ENCODE measurements at regions not wholly inside any gene's neighbourhood (a gene's known extent, or its start where the extent isn't known, plus 50 kb on each side); places are given as distances from the start of the nearest gene placed in this dataset.

DNA sequence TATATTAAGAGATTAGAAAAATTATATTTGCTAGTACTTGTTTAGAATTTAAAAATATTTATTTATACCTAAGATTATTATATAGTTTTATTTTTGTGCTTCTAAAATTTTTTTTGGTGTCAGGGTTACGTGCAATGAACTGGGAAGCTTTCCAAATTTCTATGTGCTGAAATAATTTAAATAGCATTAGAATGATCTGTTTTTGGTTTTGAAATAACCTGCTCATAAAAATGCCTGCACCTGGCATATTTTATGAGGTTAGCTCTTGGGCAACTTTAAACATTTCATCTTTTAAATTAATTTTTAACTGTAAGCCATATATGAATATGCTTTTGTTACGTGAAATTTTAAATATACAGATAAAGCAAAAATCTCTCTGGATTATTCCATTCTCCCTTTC is 482.5 kb downstream of the GLRX3 start:
- Histone ChIP-seq H3K4me1 (ENCODE audit: control insufficient read depth, insufficient read depth, low read length) (no peaks in the 10 kb centered on the region), H3K27ac (ENCODE audit: low read length) (no peak overlapping the region), H3K4me3 (ENCODE audit: low read depth in 2 of 2, low read length in 2 of 2) (no peak overlapping the region), H3K27me3 (ENCODE audit: control insufficient read depth, insufficient read depth, low read length) (peaks cover 2% of the 10 kb centered on the region; the same call in 1 of the 2 replicates), H3K36me3 (ENCODE audit: control insufficient read depth, insufficient read depth, low read length) (no peaks in the 10 kb centered on the region), H3K9me3 (ENCODE audit: control insufficient read depth, insufficient read depth, low read depth, low read length) (no peaks in the 10 kb centered on the region)
- BruUV-seq (replicated peaks) = no TSS peak
- TF ChIP-seq POLR2AphosphoS5 (IDR thresholded peaks at IDR 0.05; ENCODE audit: low read depth, low read length) (no peak), CTCF (IDR thresholded peaks at IDR 0.05) (no peak), REST (IDR thresholded peaks at IDR 0.05; ENCODE audit: insufficient read depth in 1 of 2, low read depth in 2 of 2, low read length in 1 of 2) (no peak), TCF7L2 (IDR thresholded peaks at IDR 0.05; ENCODE audit: low read depth, low read length) (no peak), SIN3A (IDR thresholded peaks at IDR 0.05; ENCODE audit: borderline replicate concordance, insufficient read depth, low read depth, low read length) (no peak)
- in situ Hi-C loops (cut with HindIII; ENCODE audit: low pct_unique_long_range_greater_than_20kb, low sequenced_read_pairs) (no loop called here), intact Hi-C loops (cut with micrococcal nuclease; ENCODE audit: unreplicated experiment) (no loop called here)
- DNase-seq (ENCODE audit: low read depth, low spot score) (no peak), ATAC-seq (no peak)
- CTCF ChIA-PET = no interaction called here
- POLR2A ChIA-PET = no interaction called here

GRCh38 chr10:130621231-130621775 is 485.1 kb downstream of the GLRX3 start:
- no TSS peak for BruUV-seq (replicated peaks)
- in situ Hi-C loops (cut with HindIII; ENCODE audit: low pct_unique_long_range_greater_than_20kb, low sequenced_read_pairs) = no loop called here
- ChIA-PET POLR2A (no interaction called here), CTCF (no interaction called here)
- TF ChIP-seq CTCF (IDR thresholded peaks at IDR 0.05) (no peak), SIN3A (IDR thresholded peaks at IDR 0.05; ENCODE audit: borderline replicate concordance, insufficient read depth, low read depth, low read length) (no peak), POLR2AphosphoS5 (IDR thresholded peaks at IDR 0.05; ENCODE audit: low read depth, low read length) (no peak), REST (IDR thresholded peaks at IDR 0.05; ENCODE audit: insufficient read depth in 1 of 2, low read depth in 2 of 2, low read length in 1 of 2) (no peak), TCF7L2 (IDR thresholded peaks at IDR 0.05; ENCODE audit: low read depth, low read length) (no peak)
- intact Hi-C loops (cut with micrococcal nuclease; ENCODE audit: unreplicated experiment) = no loop called here
- no peaks in the 10 kb centered on the region for H3K4me1 ChIP-seq (ENCODE audit: control insufficient read depth, insufficient read depth, low read length)
- H3K36me3 ChIP-seq (ENCODE audit: control insufficient read depth, insufficient read depth, low read length) = no peaks in the 10 kb centered on the region
- peaks cover under 1% of the 10 kb centered on the region; the same call in 1 of the 2 replicates for H3K27me3 ChIP-seq (ENCODE audit: control insufficient read depth, insufficient read depth, low read length)
- no peak overlapping the region for H3K27ac ChIP-seq (ENCODE audit: low read length)
- DNase-seq (ENCODE audit: low read depth, low spot score) = no peak
- H3K9me3 ChIP-seq (ENCODE audit: control insufficient read depth, insufficient read depth, low read depth, low read length) = no peaks in the 10 kb centered on the region
- no peak for ATAC-seq
- no peak overlapping the region for H3K4me3 ChIP-seq (ENCODE audit: low read depth in 2 of 2, low read length in 2 of 2)
